Endothelial cell (in vitro differentiated cells): ENCODE measurements at regions not wholly inside any gene's neighbourhood (a gene's known extent, or its start where the extent isn't known, plus 50 kb on each side); places are given as distances from the start of the nearest gene placed in this dataset.

Source experiments
- DNase-seq: peaks from one replicate; pipeline ENCODE4 v3.0.0; 2021; ENCODE audit warnings: low spot score
- H3K27ac Mint-ChIP-seq: one replicate; pipeline ENCODE4 v1.8.0; 2021; ENCODE audit warnings: mixed read lengths, inconsistent platforms; ENCODE audit not compliant: unreplicated experiment
- H3K27me3 Mint-ChIP-seq: one replicate; pipeline ENCODE4 v1.8.0; 2021; ENCODE audit warnings: mild to moderate bottlenecking, moderate library complexity, mixed read lengths, inconsistent platforms; ENCODE audit not compliant: unreplicated experiment
- H3K36me3 Mint-ChIP-seq: one replicate; pipeline ENCODE4 v1.8.0; 2021; ENCODE audit warnings: mild to moderate bottlenecking, low read depth, mixed read lengths, inconsistent platforms; ENCODE audit not compliant: unreplicated experiment
- H3K4me1 Mint-ChIP-seq: one replicate; pipeline ENCODE4 v1.8.0; 2021; ENCODE audit warnings: mild to moderate bottlenecking, mixed read lengths, inconsistent platforms; ENCODE audit not compliant: unreplicated experiment
- H3K4me3 Mint-ChIP-seq: one replicate; pipeline ENCODE4 v1.8.0; 2021; ENCODE audit warnings: mild to moderate bottlenecking, mixed read lengths, inconsistent platforms; ENCODE audit not compliant: unreplicated experiment
- H3K9me3 Mint-ChIP-seq: one replicate; pipeline ENCODE4 v1.8.0; 2021; ENCODE audit warnings: mixed read lengths, inconsistent platforms; ENCODE audit not compliant: unreplicated experiment
- CTCF ChIP-seq: fragments of 200-600 bp; sonication (generic); IDR thresholded peaks from one replicate; pipeline ENCODE4 v1.5.0; 2021; ENCODE audit warnings: antibody characterized with exemption; ENCODE audit not compliant: unreplicated experiment

- Mint-ChIP-seq H3K36me3 (no peaks in the 10 kb centered on the region), H3K27ac (no peak overlapping the region), H3K27me3 (no peaks in the 10 kb centered on the region), H3K4me1 (no peaks in the 10 kb centered on the region), H3K4me3 (no peak overlapping the region), H3K9me3 (no peaks in the 10 kb centered on the region)
- DNase-seq = no peak
- TF ChIP-seq CTCF = no peak
Observed at GRCh38 chr5:82859451-82860140, 217.6 kb downstream of the TMEM167A start.

GRCh38 chr5:82858151-82859025 lies 218.8 kb downstream of the TMEM167A start:
- TF ChIP-seq CTCF = no peak
- no peaks in the 10 kb centered on the region for H3K4me1 Mint-ChIP-seq
- H3K36me3 Mint-ChIP-seq = no peaks in the 10 kb centered on the region
- DNase-seq = no peak
- no peaks in the 10 kb centered on the region for H3K9me3 Mint-ChIP-seq
- H3K4me3 Mint-ChIP-seq = no peak overlapping the region
- no peaks in the 10 kb centered on the region for H3K27me3 Mint-ChIP-seq
- H3K27ac Mint-ChIP-seq = no peak overlapping the region

GRCh38 chr5:82855893-82856550 lies 221.2 kb downstream of the TMEM167A start:
- no peak for TF ChIP-seq CTCF

GRCh38 chr5:82854956-82855355 lies 222.2 kb downstream of the TMEM167A start:
- no peak for TF ChIP-seq CTCF
- Mint-ChIP-seq H3K27me3 (no peaks in the 10 kb centered on the region), H3K4me1 (no peaks in the 10 kb centered on the region), H3K9me3 (no peaks in the 10 kb centered on the region), H3K36me3 (no peaks in the 10 kb centered on the region), H3K27ac (no peak overlapping the region), H3K4me3 (no peak overlapping the region)
- no peak for DNase-seq

More at GRCh38 chr5:82855893-82856550, 221.2 kb downstream of the TMEM167A start:
- Mint-ChIP-seq H3K27ac (no peak overlapping the region), H3K36me3 (no peaks in the 10 kb centered on the region), H3K4me3 (no peak overlapping the region), H3K27me3 (no peaks in the 10 kb centered on the region), H3K4me1 (no peaks in the 10 kb centered on the region), H3K9me3 (no peaks in the 10 kb centered on the region)
- DNase-seq = no peak
